Activated T-cell treated with anti-CD3 and anti-CD28 coated beads, Interleukin-2, amount 50 U/mL, for 72 hours (primary cell): ENCODE measurements at regions not wholly inside any gene's neighbourhood (a gene's known extent, or its start where the extent isn't known, plus 50 kb on each side); places are given as distances from the start of the nearest gene placed in this dataset.

Experiments
- ATAC-seq, 2 donors: fragments of 150-1000 bp; cut with Tn5 transposase; replicated peaks in 1 of 2; 2 replicates each; pipeline ENCODE4 v1.10.0; 2021; ENCODE audit warnings: moderate library complexity in 2 of 2, mild to moderate bottlenecking in 1 of 2
- DNase-seq, 2 donors: peaks; one replicate each; pipeline ENCODE4 v3.0.0; 2021 to 2022; ENCODE audit warnings: mixed read lengths in 1 of 2
- H3K27ac Mint-ChIP-seq: one replicate; pipeline ENCODE4 v1.8.0; 2022; ENCODE audit warnings: mild to moderate bottlenecking, moderate library complexity, mixed read lengths
- H3K27me3 Mint-ChIP-seq: one replicate; pipeline ENCODE4 v1.8.0; 2022; ENCODE audit warnings: low read depth, mixed read lengths
- H3K36me3 Mint-ChIP-seq, 2 donors: one replicate each; pipeline ENCODE4 v1.8.0; 2022; ENCODE audit warnings: mixed read lengths in 2 of 2, mild to moderate bottlenecking in 1 of 2; ENCODE audit not compliant: insufficient read depth in 2 of 2
- H3K4me1 Mint-ChIP-seq: one replicate; pipeline ENCODE4 v1.8.0; 2022; ENCODE audit warnings: low read depth, mixed read lengths
- H3K4me3 Mint-ChIP-seq, 2 donors: one replicate each; pipeline ENCODE4 v1.8.0; 2022; ENCODE audit warnings: mild to moderate bottlenecking in 2 of 2, mixed read lengths in 2 of 2, moderate library complexity in 2 of 2
- H3K9me3 Mint-ChIP-seq, 2 donors: one replicate each; pipeline ENCODE4 v1.8.0; 2022; ENCODE audit warnings: mixed read lengths in 2 of 2

DNA sequence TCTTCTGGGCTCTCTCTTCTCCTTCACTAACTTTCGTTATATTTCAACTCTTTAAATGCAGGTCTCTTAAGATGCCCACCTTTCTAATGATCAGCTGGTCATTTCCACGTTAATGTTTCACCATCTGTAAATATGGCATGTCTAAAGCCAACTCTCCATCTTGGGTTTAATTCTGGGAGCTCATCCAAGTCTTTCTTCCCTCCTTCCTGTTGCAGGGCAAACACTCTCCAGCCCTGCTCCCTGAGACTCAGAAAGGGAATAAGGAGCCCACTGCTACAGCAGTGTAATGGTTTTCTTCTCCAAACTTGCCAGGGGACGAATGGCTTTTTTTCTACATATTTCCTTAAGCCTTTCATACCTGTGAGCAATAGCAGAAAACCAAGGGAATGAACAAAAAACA lies 73.3 kb upstream of the SOX1 start:
- H3K9me3 Mint-ChIP-seq, result peaks cover 10 to 17% of the 10 kb centered on the region in 2 donors
- H3K36me3 Mint-ChIP-seq, result peaks cover 5 to 6% of the 10 kb centered on the region in 2 donors
- DNase-seq, result no peak
- no peak for ATAC-seq
- no peak overlapping the region for H3K27ac Mint-ChIP-seq
- no peak overlapping the region for H3K4me3 Mint-ChIP-seq
- H3K4me1 Mint-ChIP-seq, result no peaks in the 10 kb centered on the region
- H3K27me3 Mint-ChIP-seq, result peaks cover 23% of the 10 kb centered on the region

DNA sequence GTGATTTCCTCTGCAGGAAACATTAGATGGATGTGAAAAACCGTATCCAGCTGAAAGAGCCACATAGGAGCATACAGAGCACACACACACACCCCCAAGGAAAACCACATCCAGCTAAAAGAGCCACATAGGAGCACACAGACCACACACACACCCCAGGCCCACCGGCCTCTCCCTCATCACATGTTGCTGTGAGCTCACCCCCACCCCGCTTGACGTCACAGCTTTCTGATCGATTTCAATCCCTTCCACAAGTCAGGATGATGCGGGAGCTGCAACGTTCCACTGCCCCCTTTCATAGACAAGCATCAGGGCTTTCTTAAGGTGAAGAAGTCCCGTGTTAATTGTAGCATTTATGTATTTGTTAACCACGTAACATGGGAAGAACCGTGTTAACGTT lies 72.4 kb upstream of the SOX1 start:
- no peaks in the 10 kb centered on the region for H3K4me1 Mint-ChIP-seq
- H3K27ac Mint-ChIP-seq, result no peak overlapping the region
- DNase-seq (no peak), ATAC-seq (no peak)
- peaks cover 5 to 6% of the 10 kb centered on the region in 2 donors for H3K36me3 Mint-ChIP-seq
- peaks cover 10 to 17% of the 10 kb centered on the region in 2 donors for H3K9me3 Mint-ChIP-seq
- no peak overlapping the region for H3K4me3 Mint-ChIP-seq
- H3K27me3 Mint-ChIP-seq, result peaks cover 23% of the 10 kb centered on the region

DNA sequence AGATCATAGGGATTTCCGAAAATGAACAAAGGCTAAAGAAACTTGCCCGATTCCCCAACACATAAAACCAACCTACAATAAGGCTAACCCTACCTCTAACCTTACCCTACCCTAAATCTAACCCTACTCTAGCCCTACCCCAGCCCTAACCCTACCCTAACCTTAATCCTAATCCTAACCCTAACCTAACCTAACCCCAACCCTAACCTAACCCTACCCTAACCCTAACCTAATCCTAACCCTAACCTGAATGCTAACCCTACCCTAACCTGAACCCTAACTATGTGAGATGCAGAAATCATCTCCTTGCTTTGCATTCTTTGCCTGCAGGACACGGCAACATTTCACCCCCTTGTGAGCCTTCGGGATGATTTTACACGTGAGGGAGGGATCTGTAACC lies 67.6 kb upstream of the SOX1 start:
- Mint-ChIP-seq H3K4me3 (no peak overlapping the region), H3K9me3 (peaks cover 0 to 4% of the 10 kb centered on the region in 2 donors), H3K4me1 (no peaks in the 10 kb centered on the region), H3K36me3 (no peaks in the 10 kb centered on the region), H3K27me3 (peaks cover 9% of the 10 kb centered on the region), H3K27ac (no peak overlapping the region)
- DNase-seq, result no peak
- ATAC-seq, result no peak

DNA sequence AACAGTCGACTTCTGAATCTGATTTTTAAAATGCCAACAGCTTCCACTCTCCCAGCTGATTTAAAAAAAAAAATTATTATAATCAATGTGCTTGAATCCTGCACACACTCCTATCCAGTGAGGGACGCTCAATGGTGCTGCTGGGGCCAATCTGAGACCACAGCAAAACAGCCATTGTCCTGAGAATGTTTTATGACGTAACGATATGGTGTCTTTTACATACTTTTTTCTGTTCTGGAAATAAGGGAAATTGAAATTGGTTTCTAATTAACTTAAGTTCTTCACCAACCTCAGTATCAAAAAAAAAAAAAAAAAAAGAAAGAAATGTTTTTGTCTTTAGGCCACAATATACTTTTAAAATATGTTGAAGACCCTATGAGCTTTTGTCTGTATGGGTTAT lies 66.1 kb upstream of the SOX1 start:
- H3K9me3 Mint-ChIP-seq, result peaks cover 1 to 2% of the 10 kb centered on the region in 2 donors
- DNase-seq (no peak), ATAC-seq (no peak)
- no peaks in the 10 kb centered on the region for H3K4me1 Mint-ChIP-seq
- no peak overlapping the region for H3K27ac Mint-ChIP-seq
- peaks cover 9% of the 10 kb centered on the region for H3K27me3 Mint-ChIP-seq
- peaks cover 0 to 1% of the 10 kb centered on the region in 2 donors for H3K36me3 Mint-ChIP-seq
- H3K4me3 Mint-ChIP-seq, result no peak overlapping the region

DNA sequence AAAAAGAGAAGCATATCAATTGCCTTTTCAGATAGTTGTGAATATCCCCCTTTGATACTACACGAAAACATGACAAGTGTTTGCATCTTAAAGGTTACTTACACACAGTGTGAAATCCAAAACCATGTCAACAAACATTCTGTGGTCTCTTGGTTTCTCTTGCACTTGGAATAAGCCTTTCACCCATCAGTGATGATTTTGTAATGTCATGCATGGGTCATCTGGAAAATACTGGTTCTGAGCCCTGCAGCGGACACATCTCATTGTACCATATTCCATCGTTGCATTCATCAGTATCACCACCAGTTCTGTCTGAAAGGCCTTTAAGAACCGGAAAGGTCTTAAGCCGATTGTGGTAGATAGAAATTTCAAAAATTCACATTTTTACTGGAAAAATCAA lies 65.4 kb upstream of the SOX1 start:
- ATAC-seq (no peak), DNase-seq (no peak)
- Mint-ChIP-seq H3K27ac (no peak overlapping the region), H3K9me3 (peaks cover 0 to 3% of the 10 kb centered on the region in 2 donors), H3K27me3 (peaks cover 2% of the 10 kb centered on the region), H3K4me1 (no peaks in the 10 kb centered on the region), H3K4me3 (no peak overlapping the region), H3K36me3 (peaks cover 0 to 2% of the 10 kb centered on the region in 2 donors)

DNA sequence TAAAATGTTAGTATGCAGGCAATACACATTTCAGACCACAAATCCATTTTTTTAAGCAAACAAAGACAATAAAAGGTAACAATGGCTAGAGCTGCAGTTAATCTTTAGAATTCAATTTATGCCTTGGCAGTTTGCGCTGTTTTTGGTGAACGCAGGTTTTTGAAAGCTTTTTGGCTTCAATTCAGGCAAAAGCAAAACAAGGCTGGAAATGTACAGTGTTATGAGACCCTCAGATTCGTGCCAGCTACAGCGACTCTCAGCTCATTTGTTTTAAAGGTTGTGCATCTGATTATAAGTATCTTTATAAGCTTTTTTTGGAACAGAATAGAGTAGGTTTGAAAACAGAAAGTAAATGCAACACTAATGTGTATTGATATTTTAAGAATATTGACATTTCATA lies 63.6 kb upstream of the SOX1 start:
- Mint-ChIP-seq H3K4me3 (no peak overlapping the region), H3K27ac (no peak overlapping the region), H3K4me1 (no peaks in the 10 kb centered on the region), H3K27me3 (no peaks in the 10 kb centered on the region), H3K9me3 (peaks cover 2 to 3% of the 10 kb centered on the region in 2 donors), H3K36me3 (peaks cover 0 to 2% of the 10 kb centered on the region in 2 donors)
- ATAC-seq, result no peak
- DNase-seq, result no peak

DNA sequence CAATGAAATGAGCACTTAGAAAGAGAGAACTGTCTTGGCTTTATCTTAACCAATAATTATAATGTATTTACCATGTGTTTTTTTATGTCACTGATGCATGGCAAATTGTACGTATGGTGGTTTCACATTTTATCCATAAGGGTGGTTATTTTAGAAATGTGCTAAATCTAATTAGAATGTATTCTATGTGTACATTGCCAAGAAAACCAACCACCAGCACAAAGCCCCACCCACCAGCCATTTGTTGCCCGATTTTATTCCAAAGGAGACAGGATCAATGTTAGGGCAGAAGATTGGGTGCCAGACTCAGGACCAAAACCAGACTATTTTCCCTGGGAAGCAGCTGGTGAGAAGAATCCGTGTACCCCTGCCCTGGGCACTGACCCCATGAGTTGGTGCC lies 63.0 kb upstream of the SOX1 start:
- Mint-ChIP-seq H3K36me3 (peaks cover 0 to 2% of the 10 kb centered on the region in 2 donors), H3K27ac (no peak overlapping the region), H3K27me3 (no peaks in the 10 kb centered on the region), H3K4me1 (no peaks in the 10 kb centered on the region), H3K4me3 (no peak overlapping the region), H3K9me3 (peaks cover 2 to 3% of the 10 kb centered on the region in 2 donors)
- no peak for DNase-seq
- ATAC-seq, result no peak

DNA sequence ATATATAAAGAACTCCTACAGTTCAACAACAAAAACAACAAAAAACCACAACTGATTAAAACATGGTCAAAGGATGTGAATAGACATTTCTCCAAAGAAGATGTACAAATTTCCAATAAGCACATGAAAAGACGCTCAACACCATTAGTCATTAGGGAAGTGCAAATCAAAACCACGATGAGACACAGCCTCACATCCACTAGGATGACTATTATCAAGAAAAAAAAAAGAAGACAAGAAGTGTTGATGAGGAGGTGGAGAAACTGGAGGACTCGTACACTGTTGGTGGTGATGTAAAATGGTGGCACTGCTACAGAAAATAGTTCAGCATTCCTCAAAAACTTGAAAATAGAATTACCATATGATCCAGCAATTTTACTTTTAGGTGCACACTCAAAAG lies 61.0 kb upstream of the SOX1 start:
- no peaks in the 10 kb centered on the region for H3K27me3 Mint-ChIP-seq
- peak overlapping the region; percentile 49 for H3K27ac Mint-ChIP-seq
- peaks cover 0 to 2% of the 10 kb centered on the region in 2 donors for H3K36me3 Mint-ChIP-seq
- no peak overlapping the region for H3K4me3 Mint-ChIP-seq
- DNase-seq (no peak), ATAC-seq (no peak)
- peaks cover 2 to 3% of the 10 kb centered on the region in 2 donors for H3K9me3 Mint-ChIP-seq
- H3K4me1 Mint-ChIP-seq, result no peaks in the 10 kb centered on the region

DNA sequence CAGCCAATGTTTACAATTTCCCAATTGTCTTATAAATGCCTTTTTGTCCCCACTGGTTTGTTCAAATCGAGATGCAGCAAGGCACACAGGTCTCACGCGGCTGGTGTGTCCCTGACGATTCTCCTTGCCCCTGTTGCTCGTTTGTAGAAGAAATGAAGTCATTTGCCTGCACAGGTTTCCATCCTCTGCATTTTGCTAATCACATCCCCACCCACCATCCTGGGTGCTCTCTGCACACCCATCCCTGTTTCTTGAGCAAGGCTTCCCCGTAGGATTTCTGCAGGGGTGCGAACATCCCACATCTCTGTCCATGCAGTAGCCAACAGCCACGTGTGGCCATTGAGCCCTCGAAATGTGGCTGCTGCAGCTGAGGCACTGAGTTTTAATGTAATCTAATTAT lies 59.8 kb upstream of the SOX1 start:
- H3K36me3 Mint-ChIP-seq, result peaks cover 0 to 2% of the 10 kb centered on the region in 2 donors
- no peaks in the 10 kb centered on the region for H3K4me1 Mint-ChIP-seq
- ATAC-seq (no peak), DNase-seq (no peak)
- H3K9me3 Mint-ChIP-seq, result peaks cover 2 to 3% of the 10 kb centered on the region in 2 donors
- no peak overlapping the region for H3K4me3 Mint-ChIP-seq
- no peaks in the 10 kb centered on the region for H3K27me3 Mint-ChIP-seq
- no peak overlapping the region for H3K27ac Mint-ChIP-seq

DNA sequence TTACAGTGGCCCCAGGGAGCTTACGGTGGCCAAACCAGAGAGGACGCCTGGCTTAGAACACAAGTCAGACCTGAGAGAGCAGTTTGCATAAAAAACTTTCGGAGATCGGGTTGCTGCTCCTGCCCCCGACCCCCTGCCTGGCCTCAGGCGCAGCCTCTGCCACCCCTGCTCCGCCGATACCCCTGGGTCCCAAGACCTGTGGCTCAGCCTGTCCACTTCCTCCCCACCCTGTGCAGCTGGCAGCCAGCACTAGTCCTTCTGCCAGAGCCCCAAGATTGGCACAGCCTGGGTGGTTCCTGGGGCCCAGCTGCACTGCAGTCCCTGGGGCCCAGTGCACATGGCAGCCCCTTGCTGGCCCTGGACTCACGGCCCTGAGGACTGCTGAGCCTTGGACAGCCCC lies 56.2 kb upstream of the SOX1 start:
- Mint-ChIP-seq H3K4me3 (no peak overlapping the region), H3K36me3 (peaks cover 0 to 2% of the 10 kb centered on the region in 2 donors), H3K27ac (no peak overlapping the region), H3K4me1 (no peaks in the 10 kb centered on the region), H3K9me3 (peaks cover 2 to 5% of the 10 kb centered on the region in 2 donors), H3K27me3 (no peaks in the 10 kb centered on the region)
- DNase-seq (no peak), ATAC-seq (no peak)

DNA sequence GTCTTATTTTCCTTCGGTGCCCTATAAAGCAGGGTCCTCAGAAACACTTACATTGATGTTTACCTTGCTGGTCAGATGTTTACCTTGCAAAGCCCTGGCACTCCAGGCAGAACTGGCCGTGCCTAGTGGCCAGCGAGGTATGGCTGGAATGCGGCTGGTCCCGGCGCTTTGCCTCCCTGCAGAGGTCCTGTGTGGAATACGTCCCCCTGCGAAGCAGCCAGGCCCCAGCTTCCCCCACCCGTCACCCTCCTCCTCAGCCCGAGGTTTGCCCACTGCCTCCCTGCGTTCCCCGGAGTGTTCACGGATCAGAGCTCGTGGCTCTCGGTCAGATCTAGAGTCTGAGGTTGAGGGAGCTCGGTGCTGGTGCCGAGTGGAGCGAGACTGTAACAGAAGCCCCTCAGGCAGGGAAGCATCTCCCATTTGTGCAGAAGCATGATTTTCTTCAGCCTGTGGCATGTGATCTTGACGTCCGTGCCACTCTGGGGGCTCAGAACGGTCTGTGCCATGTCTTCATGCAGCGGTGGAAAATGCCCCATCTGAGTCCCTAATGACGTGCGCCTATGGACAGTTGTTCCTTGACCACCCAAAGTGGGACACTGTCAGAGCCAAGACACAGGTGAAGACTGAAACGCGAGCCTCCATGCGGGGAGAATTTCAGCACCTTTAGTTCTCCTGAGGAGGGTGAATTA lies 54.8 kb upstream of the SOX1 start:
- H3K4me3 Mint-ChIP-seq, result no peak overlapping the region
- no peak for DNase-seq
- H3K36me3 Mint-ChIP-seq, result no peaks in the 10 kb centered on the region
- H3K9me3 Mint-ChIP-seq, result peaks cover 2% of the 10 kb centered on the region in 2 donors
- no peak for ATAC-seq
- H3K4me1 Mint-ChIP-seq, result no peaks in the 10 kb centered on the region
- H3K27ac Mint-ChIP-seq, result no peak overlapping the region
- H3K27me3 Mint-ChIP-seq, result no peaks in the 10 kb centered on the region

DNA sequence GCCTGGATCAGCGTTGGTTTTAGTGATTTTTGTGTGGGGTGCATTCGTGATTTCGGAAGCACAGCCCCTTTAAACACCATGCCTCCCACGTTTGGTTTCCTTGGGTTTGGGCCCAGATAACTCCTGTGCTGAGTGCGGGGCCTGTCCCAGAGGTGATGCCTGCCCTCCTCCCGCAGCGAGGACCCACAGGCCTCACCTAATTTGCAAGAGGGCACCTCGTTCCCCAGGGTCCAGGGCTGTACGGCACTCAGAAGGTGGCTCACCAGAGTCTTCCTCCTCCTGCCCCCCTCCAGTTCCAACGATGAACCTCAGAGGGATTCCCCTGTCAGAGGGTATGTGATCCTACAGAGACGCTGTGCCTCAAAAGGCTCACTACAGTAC lies 54.3 kb upstream of the SOX1 start:
- no peak overlapping the region for H3K27ac Mint-ChIP-seq
- H3K9me3 Mint-ChIP-seq, result peaks cover 2% of the 10 kb centered on the region in 2 donors
- H3K27me3 Mint-ChIP-seq, result no peaks in the 10 kb centered on the region
- DNase-seq (no peak), ATAC-seq (no peak)
- H3K36me3 Mint-ChIP-seq, result no peaks in the 10 kb centered on the region
- H3K4me1 Mint-ChIP-seq, result no peaks in the 10 kb centered on the region
- no peak overlapping the region for H3K4me3 Mint-ChIP-seq

DNA sequence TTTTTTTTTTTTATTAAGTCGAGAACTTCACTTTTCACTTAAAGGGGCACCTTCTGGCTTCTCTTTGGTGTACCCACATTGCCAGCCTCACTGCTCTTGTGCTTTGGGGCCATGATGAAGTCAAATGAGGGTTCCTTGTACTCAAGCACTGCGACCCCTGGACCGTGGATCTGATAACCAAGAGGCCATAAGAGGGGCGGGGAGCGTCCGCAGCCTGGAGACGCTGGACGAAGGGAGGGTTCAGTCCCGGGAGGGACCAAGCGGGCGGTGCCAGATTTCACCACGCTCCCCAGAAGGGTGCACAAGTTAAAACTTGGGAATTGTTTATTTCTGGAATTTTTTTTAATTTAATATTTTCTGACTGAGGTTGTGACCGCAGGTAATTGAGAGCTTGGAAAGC lies 53.3 kb upstream of the SOX1 start:
- Mint-ChIP-seq H3K9me3 (peaks cover 0 to 2% of the 10 kb centered on the region in 2 donors), H3K4me3 (no peak overlapping the region), H3K27me3 (no peaks in the 10 kb centered on the region), H3K4me1 (no peaks in the 10 kb centered on the region), H3K27ac (no peak overlapping the region), H3K36me3 (no peaks in the 10 kb centered on the region)
- ATAC-seq, result no peak
- no peak for DNase-seq

DNA sequence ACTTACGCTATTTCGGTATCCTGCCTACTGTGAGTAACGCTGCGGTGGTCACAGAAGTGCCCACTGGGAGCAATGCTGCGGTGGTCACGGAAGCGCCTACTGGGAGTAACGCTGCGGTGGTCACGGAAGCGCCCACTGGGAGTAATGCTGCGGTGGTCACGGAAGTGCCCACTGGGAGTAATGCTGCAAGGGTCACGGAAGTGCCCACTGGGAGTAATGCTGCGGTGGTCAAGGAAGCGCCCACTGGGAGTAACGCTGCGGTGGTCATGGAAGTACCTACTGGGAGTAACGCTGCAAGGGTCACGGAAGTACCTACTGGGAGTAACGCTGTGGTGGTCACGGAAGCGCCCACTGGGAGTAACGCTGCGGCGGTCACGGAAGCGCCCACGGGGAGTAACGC lies 52.1 kb upstream of the SOX1 start:
- Mint-ChIP-seq H3K27me3 (no peaks in the 10 kb centered on the region), H3K36me3 (no peaks in the 10 kb centered on the region), H3K4me1 (no peaks in the 10 kb centered on the region), H3K9me3 (peaks cover 0 to 2% of the 10 kb centered on the region in 2 donors), H3K27ac (no peak overlapping the region), H3K4me3 (no peak overlapping the region)
- ATAC-seq (no peak), DNase-seq (no peak)
